H9 (cell line): ENCODE measurements at regions not wholly inside any gene's neighbourhood (a gene's known extent, or its start where the extent isn't known, plus 50 kb on each side); places are given as distances from the start of the nearest gene placed in this dataset.
A peak's percentile ranks its signal among the peaks of the same experiment; 100 is the strongest.

ENCODE experiments used
- DNase-seq: peaks from one replicate; pipeline ENCODE4 v3.0.0-alpha.2; 2017
- H2AFZ ChIP-seq: one replicate; pipeline ENCODE4 v1.6.1; 2013; ENCODE audit warnings: mild to moderate bottlenecking, low read length, control low read depth, moderate library complexity
- H2AK5ac ChIP-seq: 2 replicates; pipeline ENCODE4 v1.6.1; 2013; ENCODE audit warnings: low read length, control low read depth, mixed read lengths; ENCODE audit not compliant: insufficient read length
- H2BK120ac ChIP-seq: one replicate; pipeline ENCODE4 v1.6.1; 2013; ENCODE audit warnings: low read depth, mild to moderate bottlenecking, low read length, control low read depth, inconsistent platforms; ENCODE audit not compliant: poor library complexity, severe bottlenecking
- H2BK12ac ChIP-seq: 2 replicates; pipeline ENCODE4 v1.6.1; 2013; ENCODE audit warnings: low read length, control low read depth, mixed read lengths, low read depth; ENCODE audit not compliant: insufficient read length
- H2BK15ac ChIP-seq: 2 replicates; pipeline ENCODE4 v1.6.1; 2013; ENCODE audit warnings: low read depth, low read length, control low read depth
- H2BK20ac ChIP-seq: one replicate; pipeline ENCODE4 v1.6.1; 2013; ENCODE audit warnings: low read depth, mild to moderate bottlenecking, low read length, control low read depth, inconsistent platforms; ENCODE audit not compliant: poor library complexity, severe bottlenecking
- H2BK5ac ChIP-seq: 2 replicates; pipeline ENCODE4 v1.6.1; 2013; ENCODE audit warnings: low read length, control low read depth, mixed read lengths; ENCODE audit not compliant: insufficient read length
- H3K14ac ChIP-seq: 2 replicates; pipeline ENCODE4 v1.6.1; 2013; ENCODE audit warnings: low read length, control low read depth; ENCODE audit not compliant: insufficient read depth
- H3K18ac ChIP-seq: 2 replicates; pipeline ENCODE4 v1.6.1; 2013; ENCODE audit warnings: low read depth, mild to moderate bottlenecking, mixed read lengths, low read length, control low read depth; ENCODE audit not compliant: insufficient read length
- H3K23ac ChIP-seq: 2 replicates; pipeline ENCODE4 v1.6.1; 2013; ENCODE audit warnings: low read length, control low read depth, mixed read lengths, low read depth; ENCODE audit not compliant: insufficient read length
- H3K23me2 ChIP-seq: 2 replicates; pipeline ENCODE4 v1.6.1; 2013; ENCODE audit warnings: low read depth, mild to moderate bottlenecking, mixed read lengths, low read length, control low read depth; ENCODE audit not compliant: insufficient read length, poor library complexity, severe bottlenecking
- H3K27ac ChIP-seq: 2 replicates; pipeline ENCODE4 v1.5.1; 2013; ENCODE audit warnings: low read length, control low read depth, mixed read lengths, low read depth; ENCODE audit not compliant: insufficient read length
- H3K27me3 ChIP-seq: 2 replicates; pipeline ENCODE4 v1.6.1; 2013; ENCODE audit warnings: low read length, control low read depth, inconsistent platforms; ENCODE audit not compliant: insufficient read depth
- H3K4ac ChIP-seq: 2 replicates; pipeline ENCODE4 v1.6.1; 2013; ENCODE audit warnings: low read depth, mild to moderate bottlenecking, control low read depth, inconsistent platforms, low read length, moderate library complexity
- H3K4me1 ChIP-seq: 2 replicates; pipeline ENCODE4 v1.6.1; 2013; ENCODE audit warnings: low read length, control low read depth, inconsistent platforms; ENCODE audit not compliant: insufficient read depth
- H3K4me2 ChIP-seq: 2 replicates; pipeline ENCODE4 v1.6.1; 2013; ENCODE audit warnings: low read length, control low read depth, mixed read lengths; ENCODE audit not compliant: insufficient read length, insufficient read depth
- H3K56ac ChIP-seq: 2 replicates; pipeline ENCODE4 v1.6.1; 2013; ENCODE audit warnings: low read depth, mild to moderate bottlenecking, mixed read lengths, low read length, control low read depth; ENCODE audit not compliant: insufficient read length
- H3K79me1 ChIP-seq: 2 replicates; pipeline ENCODE4 v1.6.1; 2013; ENCODE audit warnings: low read depth, mild to moderate bottlenecking, moderate library complexity, low read length, control low read depth, inconsistent platforms; ENCODE audit not compliant: insufficient read depth, poor library complexity, severe bottlenecking
- H3K79me2 ChIP-seq: 2 replicates; pipeline ENCODE4 v1.6.1; 2013; ENCODE audit warnings: low read length, control low read depth, inconsistent platforms; ENCODE audit not compliant: insufficient read depth
- H3K9ac ChIP-seq: 2 replicates; pipeline ENCODE4 v1.6.1; 2013; ENCODE audit warnings: low read length, control low read depth, mixed read lengths; ENCODE audit not compliant: insufficient read length; ENCODE audit errors: extremely low read depth
- H3K9me3 ChIP-seq: one replicate; pipeline ENCODE4 v1.6.1; 2013; ENCODE audit warnings: low read depth, low read length, inconsistent platforms; ENCODE audit not compliant: control insufficient read depth
- H3T11ph ChIP-seq: one replicate; pipeline ENCODE4 v1.6.1; 2013; ENCODE audit warnings: mild to moderate bottlenecking, low read length, control low read depth, inconsistent platforms
- H4K20me1 ChIP-seq: one replicate; pipeline ENCODE4 v1.6.1; 2013; ENCODE audit not compliant: control insufficient read depth, insufficient read length, insufficient read depth
- H4K5ac ChIP-seq: 2 replicates; pipeline ENCODE4 v1.6.1; 2013; ENCODE audit warnings: low read depth, mild to moderate bottlenecking, mixed read lengths, low read length, control low read depth; ENCODE audit not compliant: insufficient read length
- H4K8ac ChIP-seq: replicated peaks from 2 replicates; pipeline ENCODE4 v1.6.1; 2013; ENCODE audit warnings: low read length, control low read depth, mixed read lengths, low read depth; ENCODE audit not compliant: insufficient read length
- H4K91ac ChIP-seq: 2 replicates; pipeline ENCODE4 v1.6.1; 2013; ENCODE audit warnings: low read depth, mild to moderate bottlenecking, moderate library complexity, mixed read lengths, low read length, control low read depth; ENCODE audit not compliant: insufficient read length
- H3K27ac Mint-ChIP-seq, 3 experiments: 2 replicates in 2 of 3; 3 replicates in 1 of 3; pipeline ENCODE4 v1.8.0; 2020 to 2021; ENCODE audit warnings: mixed read lengths in 3 of 3, mild to moderate bottlenecking in 1 of 3, moderate library complexity in 1 of 3
- H3K27me3 Mint-ChIP-seq: 2 replicates; pipeline ENCODE4 v1.8.0; 2021; ENCODE audit warnings: low read depth, mild to moderate bottlenecking, moderate library complexity, mixed read lengths
- H3K36me3 Mint-ChIP-seq, 3 experiments: 2 replicates in 2 of 3; 3 replicates in 1 of 3; pipeline ENCODE4 v1.8.0; 2020 to 2021; ENCODE audit warnings: low read depth in 3 of 3, mixed read lengths in 3 of 3; ENCODE audit not compliant: insufficient read depth in 1 of 3
- H3K4me1 Mint-ChIP-seq, 2 experiments: 2 replicates each; pipeline ENCODE4 v1.8.0; 2020; ENCODE audit warnings: mixed read lengths in 2 of 2
- H3K4me3 Mint-ChIP-seq, 2 experiments: 2 replicates in 1 of 2; 3 replicates in 1 of 2; pipeline ENCODE4 v1.8.0; 2020 to 2021; ENCODE audit warnings: mild to moderate bottlenecking in 2 of 2, mixed read lengths in 2 of 2, moderate library complexity in 1 of 2
- H3K9me3 Mint-ChIP-seq, 2 experiments: 2 replicates in 1 of 2; 3 replicates in 1 of 2; pipeline ENCODE4 v1.8.0; 2020; ENCODE audit warnings: mild to moderate bottlenecking in 2 of 2, mixed read lengths in 2 of 2, moderate library complexity in 1 of 2
- CTCF ChIP-seq: fragments of 200-600 bp; sonication (generic); conservative IDR thresholded peaks from 3 replicates; pipeline ENCODE4 v1.8.0; 2021; ENCODE audit warnings: antibody characterized with exemption, mild to moderate bottlenecking
- WGBS: extraction: QIAGEN DNeasy Blood & Tissue Kit; methylation state at CpG from one replicate; pipeline ENCODE4 v1.1.7; 2013; ENCODE audit warnings: missing lambda C conversion rate, low lambda C conversion rate, mixed read lengths; ENCODE audit not compliant: insufficient read length; ENCODE audit errors: extremely low coverage; 5-methylcytosine and 5-hydroxymethylcytosine counted together

GRCh38 chr12:85516667-85517325 lies 236.8 kb downstream of the ALX1 start:
- Histone ChIP-seq H3K23me2 (no peaks in the 10 kb centered on the region), H2AK5ac (no peak overlapping the region), H4K20me1 (no peaks in the 10 kb centered on the region), H3K4ac (no peak overlapping the region), H3K27ac (no peak overlapping the region), H2AFZ (no peak overlapping the region), H2BK12ac (no peak overlapping the region), H4K5ac (no peak overlapping the region), H3K23ac (no peak overlapping the region), H4K8ac (no peak overlapping the region), H3K18ac (no peak overlapping the region), H3K56ac (no peak overlapping the region), H2BK120ac (no peak overlapping the region), H3K79me2 (no peaks in the 10 kb centered on the region), H3K9me3 (no peaks in the 10 kb centered on the region), H4K91ac (no peak overlapping the region), H2BK20ac (no peak overlapping the region), H3T11ph (no peak overlapping the region), H3K4me2 (no peak overlapping the region), H3K14ac (no peak overlapping the region), H3K9ac (no peak overlapping the region), H3K79me1 (no peaks in the 10 kb centered on the region), H3K27me3 (no peaks in the 10 kb centered on the region), H2BK5ac (no peak overlapping the region), H2BK15ac (no peak overlapping the region), H3K4me1 (no peaks in the 10 kb centered on the region; the same call in 1 of the 2 replicates)
- Mint-ChIP-seq H3K27me3 (no peaks in the 10 kb centered on the region), H3K36me3 (no peaks in the 10 kb centered on the region), H3K4me3 (no peak overlapping the region), H3K4me1 (peaks cover 14 to 23% of the 10 kb centered on the region in 2 experiments), H3K9me3 (no peaks in the 10 kb centered on the region), H3K27ac (peak overlapping the region in 1 of 3 experiments; percentile 74; a peak in 1 of 7 replicates)
- no peak for DNase-seq
- TF ChIP-seq CTCF: no peak
- no CpG with 5 or more reads among the region's 3 CpGs for WGBS
